DOHH2 (cell line): ENCODE measurements at regions not wholly inside any gene's neighbourhood (a gene's known extent, or its start where the extent isn't known, plus 50 kb on each side); places are given as distances from the start of the nearest gene placed in this dataset.

Experiments
- H3F3A ChIP-seq: fragments of 200-600 bp; sonication (generic), shearing (Covaris generic); 2 replicates; pipeline ENCODE4 v1.6.0; 2016; ENCODE audit warnings: antibody characterized with exemption, mild to moderate bottlenecking; ENCODE audit not compliant: control insufficient read depth, insufficient read depth
- H3K27ac ChIP-seq: fragments of 200-600 bp; sonication (generic); 2 replicates; pipeline ENCODE4 v1.5.1; 2014; ENCODE audit warnings: low read depth, mild to moderate bottlenecking, low read length, moderate library complexity
- H3K27me3 ChIP-seq: fragments of 200-600 bp; sonication (generic); 2 replicates; pipeline ENCODE4 v1.6.1; 2014; ENCODE audit warnings: mild to moderate bottlenecking, low read length, mixed read lengths; ENCODE audit not compliant: control insufficient read depth
- H3K36me3 ChIP-seq: fragments of 200-600 bp; sonication (generic); 2 replicates; pipeline ENCODE4 v1.6.1; 2014; ENCODE audit warnings: mild to moderate bottlenecking, low read length, moderate library complexity, mixed read lengths; ENCODE audit not compliant: control insufficient read depth
- H3K4me1 ChIP-seq: fragments of 200-600 bp; sonication (generic); 2 replicates; pipeline ENCODE4 v1.6.1; 2014; ENCODE audit warnings: mild to moderate bottlenecking, low read length, mixed read lengths; ENCODE audit not compliant: control insufficient read depth
- H3K4me2 ChIP-seq: fragments of 200-600 bp; sonication (generic); 2 replicates; pipeline ENCODE4 v1.6.0; 2014; ENCODE audit warnings: mild to moderate bottlenecking, low read length, moderate library complexity
- H3K4me3 ChIP-seq: fragments of 200-600 bp; sonication (generic); 2 replicates; pipeline ENCODE4 v1.5.1; 2014; ENCODE audit warnings: mild to moderate bottlenecking, low read length, mixed read lengths
- H3K79me2 ChIP-seq: fragments of 200-600 bp; sonication (generic); 2 replicates; pipeline ENCODE4 v1.6.1; 2014; ENCODE audit warnings: mild to moderate bottlenecking, low read length, mixed read lengths; ENCODE audit not compliant: control insufficient read depth
- H3K9me2 ChIP-seq: fragments of 200-600 bp; sonication (generic); replicated peaks from 2 replicates; pipeline ENCODE4 v1.6.1; 2014; ENCODE audit warnings: mild to moderate bottlenecking, low read length, mixed read lengths; ENCODE audit not compliant: control insufficient read depth
- H3K9me3 ChIP-seq: fragments of 200-600 bp; sonication (generic); 2 replicates; pipeline ENCODE4 v1.6.1; 2014; ENCODE audit warnings: antibody characterized with exemption, low read length, mixed read lengths; ENCODE audit not compliant: control insufficient read depth, insufficient read depth
- H4K20me1 ChIP-seq: fragments of 200-600 bp; sonication (generic); 2 replicates; pipeline ENCODE4 v1.6.0; 2014; ENCODE audit warnings: low read depth, mild to moderate bottlenecking, antibody characterized with exemption, low read length, moderate library complexity; ENCODE audit not compliant: control insufficient read depth, insufficient read depth
- CTCF ChIP-seq: fragments of 200-600 bp; sonication (generic); IDR thresholded peaks from one replicate; pipeline ENCODE4 v1.5.1; 2014; ENCODE audit warnings: antibody characterized with exemption, mild to moderate bottlenecking, low read depth, low read length; ENCODE audit not compliant: poor library complexity, severe bottlenecking
- EZH2phosphoT487 ChIP-seq: fragments of 200-600 bp; sonication (generic); IDR thresholded peaks from 2 replicates; pipeline ENCODE4 v1.6.1; 2017; ENCODE audit warnings: borderline replicate concordance, mild to moderate bottlenecking, antibody characterized with exemption, low read length, moderate library complexity, mixed read lengths

- no peaks in the 10 kb centered on the region for H4K20me1 ChIP-seq
- no peaks in the 10 kb centered on the region for H3K79me2 ChIP-seq
- H3K4me2 ChIP-seq: no peak overlapping the region
- H3K9me2 ChIP-seq: no peaks in the 10 kb centered on the region
- no peak overlapping the region for H3K4me3 ChIP-seq
- H3K36me3 ChIP-seq: no peaks in the 10 kb centered on the region
- H3K27ac ChIP-seq: no peak overlapping the region
- no peaks in the 10 kb centered on the region for H3K27me3 ChIP-seq
- H3F3A ChIP-seq: no peaks in the 10 kb centered on the region
- no peaks in the 10 kb centered on the region for H3K9me3 ChIP-seq
- no peaks in the 10 kb centered on the region for H3K4me1 ChIP-seq
- TF ChIP-seq CTCF (no peak), EZH2phosphoT487 (no peak)
Observed at GRCh38 chr10:84700668-84701369, 372.4 kb downstream of the CCSER2 start.

GRCh38 chr10:84701370-84701720 is 373.0 kb downstream of the CCSER2 start:
- H3F3A ChIP-seq: no peaks in the 10 kb centered on the region
- no peaks in the 10 kb centered on the region for H3K4me1 ChIP-seq
- TF ChIP-seq CTCF (no peak), EZH2phosphoT487 (no peak)
- H3K79me2 ChIP-seq: no peaks in the 10 kb centered on the region
- H3K27me3 ChIP-seq: no peaks in the 10 kb centered on the region
- H3K4me2 ChIP-seq: no peak overlapping the region
- H3K9me3 ChIP-seq: no peaks in the 10 kb centered on the region
- H3K9me2 ChIP-seq: no peaks in the 10 kb centered on the region
- no peaks in the 10 kb centered on the region for H3K36me3 ChIP-seq
- no peak overlapping the region for H3K4me3 ChIP-seq
- H3K27ac ChIP-seq: no peak overlapping the region
- no peaks in the 10 kb centered on the region for H4K20me1 ChIP-seq

- H3K4me1 ChIP-seq: no peaks in the 10 kb centered on the region
- no peaks in the 10 kb centered on the region for H3K9me3 ChIP-seq
- H3K36me3 ChIP-seq: no peaks in the 10 kb centered on the region
- H3K27me3 ChIP-seq: no peaks in the 10 kb centered on the region
- H3F3A ChIP-seq: no peaks in the 10 kb centered on the region
- no peak overlapping the region for H3K27ac ChIP-seq
- no peaks in the 10 kb centered on the region for H4K20me1 ChIP-seq
- TF ChIP-seq EZH2phosphoT487 (no peak), CTCF (no peak)
- H3K4me3 ChIP-seq: no peak overlapping the region
- H3K79me2 ChIP-seq: no peaks in the 10 kb centered on the region
- no peaks in the 10 kb centered on the region for H3K9me2 ChIP-seq
- no peak overlapping the region for H3K4me2 ChIP-seq
Observed at GRCh38 chr10:84704101-84704500, 375.7 kb downstream of the CCSER2 start.
